ENCODE measurements at regions not wholly inside any gene's neighbourhood (a gene's known extent, or its start where the extent isn't known, plus 50 kb on each side); places are given as distances from the start of the nearest gene placed in this dataset.

- no peak for DNase-seq
Observed at GRCh38 chr3:72359743-72360142, 488.5 kb downstream of the SHQ1 start.

GRCh38 chr3:72355168-72355567 is 493.1 kb downstream of the SHQ1 start:
- no peak for DNase-seq

- DNase-seq, result no peak
Observed at GRCh38 chr3:72354486-72354885, 493.8 kb downstream of the SHQ1 start.

GRCh38 chr3:72353236-72354128 is 494.8 kb downstream of the SHQ1 start:
- DNase-seq, result no peak

GRCh38 chr3:72352176-72352575 is 496.1 kb downstream of the SHQ1 start:
- DNase-seq, result no peak

- no peak for DNase-seq
Observed at GRCh38 chr3:72351536-72351935, 496.7 kb downstream of the SHQ1 start.

GRCh38 chr3:72350761-72351505 is 497.3 kb downstream of the SHQ1 start:
- DNase-seq, result no peak

- no peak for DNase-seq
Observed at GRCh38 chr3:72348357-72348756, 499.9 kb downstream of the SHQ1 start.

- DNase-seq, result peak; percentile 70
Observed at GRCh38 chr3:72347819-72348319, 500.4 kb downstream of the SHQ1 start.

- peak; percentile 49 for DNase-seq
Observed at GRCh38 chr3:72346526-72346926, 501.7 kb downstream of the SHQ1 start.

- no peak for DNase-seq
Observed at GRCh38 chr3:72345980-72346379, 502.3 kb downstream of the SHQ1 start.

GRCh38 chr3:72345237-72345878 is 502.9 kb downstream of the SHQ1 start:
- peak; percentile 38 for DNase-seq

GRCh38 chr3:72344647-72345046 is 503.6 kb downstream of the SHQ1 start:
- DNase-seq, result peak; percentile 1

GRCh38 chr3:72344236-72344635 is 504.0 kb downstream of the SHQ1 start:
- peak; percentile 3 for DNase-seq

- DNase-seq, result peak; percentile 61
Observed at GRCh38 chr3:72343078-72343477, 505.2 kb downstream of the SHQ1 start.

GRCh38 chr3:72342450-72342849 is 505.8 kb downstream of the SHQ1 start:
- peak; percentile 1 for DNase-seq

GRCh38 chr3:72341920-72342319 is 506.3 kb downstream of the SHQ1 start:
- peak; percentile 2 for DNase-seq

GRCh38 chr3:72341380-72341770 is 506.9 kb downstream of the SHQ1 start:
- no peak for DNase-seq

GRCh38 chr3:72340476-72341379 is 507.5 kb downstream of the SHQ1 start:
- DNase-seq, result peak; percentile 1

GRCh38 chr3:72340056-72340455 is 508.2 kb downstream of the SHQ1 start:
- no peak for DNase-seq

GRCh38 chr3:72339670-72340030 is 508.6 kb downstream of the SHQ1 start:
- DNase-seq, result peak; percentile 1

- DNase-seq, result peak; percentile 31
Observed at GRCh38 chr3:72338942-72339669, 509.1 kb downstream of the SHQ1 start.

All from CD4-positive, alpha-beta T cell treated with Interleukin-17A for 4 hours (primary cell).